ENCODE measurements at regions not wholly inside any gene's neighbourhood (a gene's known extent, or its start where the extent isn't known, plus 50 kb on each side); places are given as distances from the start of the nearest gene placed in this dataset.

- TF ChIP-seq SIN3A (IDR thresholded peaks at IDR 0.05; ENCODE audit: borderline replicate concordance, insufficient read depth, low read depth, low read length), result no peak
- no peak for TF ChIP-seq CTCF (IDR thresholded peaks at IDR 0.05)
- no peak for TF ChIP-seq POLR2AphosphoS5 (IDR thresholded peaks at IDR 0.05; ENCODE audit: low read depth, low read length)
- no peak for TF ChIP-seq REST (IDR thresholded peaks at IDR 0.05; ENCODE audit: insufficient read depth in 1 of 2, low read depth in 2 of 2, low read length in 1 of 2)
- no peak for TF ChIP-seq TCF7L2 (IDR thresholded peaks at IDR 0.05; ENCODE audit: low read depth, low read length)
Observed at GRCh38 chr2:180621941-180622918, 358.2 kb upstream of the UBE2E3 start.
